Osteocyte (in vitro differentiated cells): ENCODE measurements at regions not wholly inside any gene's neighbourhood (a gene's known extent, or its start where the extent isn't known, plus 50 kb on each side); places are given as distances from the start of the nearest gene placed in this dataset.

Source experiments
- DNase-seq: peaks from one replicate; pipeline ENCODE4 v3.0.0; 2021; ENCODE audit warnings: mixed read lengths; ENCODE audit not compliant: unreplicated experiment; ENCODE audit errors: extremely low spot score
- H3K27ac Mint-ChIP-seq: one replicate; pipeline ENCODE4 v1.8.0; 2021; ENCODE audit warnings: mild to moderate bottlenecking, mixed read lengths; ENCODE audit not compliant: unreplicated experiment
- H3K27me3 Mint-ChIP-seq: one replicate; pipeline ENCODE4 v1.8.0; 2021; ENCODE audit warnings: mixed read lengths; ENCODE audit not compliant: unreplicated experiment
- H3K36me3 Mint-ChIP-seq: one replicate; pipeline ENCODE4 v1.8.0; 2021; ENCODE audit warnings: mixed read lengths; ENCODE audit not compliant: unreplicated experiment
- H3K4me1 Mint-ChIP-seq: one replicate; pipeline ENCODE4 v1.8.0; 2021; ENCODE audit warnings: mixed read lengths; ENCODE audit not compliant: unreplicated experiment
- H3K4me3 Mint-ChIP-seq: one replicate; pipeline ENCODE4 v1.8.0; 2021; ENCODE audit warnings: mild to moderate bottlenecking, moderate library complexity, mixed read lengths; ENCODE audit not compliant: unreplicated experiment
- H3K9me3 Mint-ChIP-seq: one replicate; pipeline ENCODE4 v1.8.0; 2021; ENCODE audit warnings: mixed read lengths; ENCODE audit not compliant: unreplicated experiment
- CTCF ChIP-seq: fragments of 200-600 bp; sonication (generic); IDR thresholded peaks from 2 replicates; pipeline ENCODE4 v1.5.0; 2021; ENCODE audit warnings: antibody characterized with exemption, mild to moderate bottlenecking, moderate library complexity

GRCh38 chr3:151559736-151560135 is 98.9 kb upstream of the IGSF10 start:
- H3K27me3 Mint-ChIP-seq: no peaks in the 10 kb centered on the region
- no peak overlapping the region for H3K4me3 Mint-ChIP-seq
- H3K4me1 Mint-ChIP-seq: peaks cover 11% of the 10 kb centered on the region
- DNase-seq: no peak
- TF ChIP-seq CTCF: no peak
- no peak overlapping the region for H3K27ac Mint-ChIP-seq
- no peaks in the 10 kb centered on the region for H3K36me3 Mint-ChIP-seq
- H3K9me3 Mint-ChIP-seq: no peaks in the 10 kb centered on the region

- DNase-seq: no peak
- Mint-ChIP-seq H3K27ac (peak overlapping the region; percentile 42), H3K4me3 (no peak overlapping the region), H3K9me3 (no peaks in the 10 kb centered on the region), H3K4me1 (peaks cover 13% of the 10 kb centered on the region), H3K36me3 (no peaks in the 10 kb centered on the region), H3K27me3 (no peaks in the 10 kb centered on the region)
- TF ChIP-seq CTCF: no peak
Observed at GRCh38 chr3:151558661-151559060, 97.8 kb upstream of the IGSF10 start.

- no peak for TF ChIP-seq CTCF
- DNase-seq: no peak
- Mint-ChIP-seq H3K36me3 (no peaks in the 10 kb centered on the region), H3K4me3 (no peak overlapping the region), H3K27ac (no peak overlapping the region), H3K27me3 (no peaks in the 10 kb centered on the region), H3K4me1 (peaks cover 19% of the 10 kb centered on the region), H3K9me3 (no peaks in the 10 kb centered on the region)
Observed at GRCh38 chr3:151557068-151557840, 96.4 kb upstream of the IGSF10 start.

- Mint-ChIP-seq H3K4me1 (peaks cover 25% of the 10 kb centered on the region), H3K4me3 (no peak overlapping the region), H3K36me3 (no peaks in the 10 kb centered on the region), H3K27me3 (no peaks in the 10 kb centered on the region), H3K9me3 (no peaks in the 10 kb centered on the region), H3K27ac (no peak overlapping the region)
- no peak for TF ChIP-seq CTCF
- no peak for DNase-seq
Observed at GRCh38 chr3:151556596-151556995, 95.7 kb upstream of the IGSF10 start.

- H3K9me3 Mint-ChIP-seq: no peaks in the 10 kb centered on the region
- DNase-seq: no peak
- no peak overlapping the region for H3K27ac Mint-ChIP-seq
- peaks cover 25% of the 10 kb centered on the region for H3K4me1 Mint-ChIP-seq
- H3K4me3 Mint-ChIP-seq: no peak overlapping the region
- TF ChIP-seq CTCF: no peak
- H3K27me3 Mint-ChIP-seq: no peaks in the 10 kb centered on the region
- no peaks in the 10 kb centered on the region for H3K36me3 Mint-ChIP-seq
Observed at GRCh38 chr3:151555523-151555922, 94.7 kb upstream of the IGSF10 start.
